Fibroblast of skin of scalp (primary cell): ENCODE measurements at regions not wholly inside any gene's neighbourhood (a gene's known extent, or its start where the extent isn't known, plus 50 kb on each side); places are given as distances from the start of the nearest gene placed in this dataset.
A peak's percentile ranks its signal among the peaks of the same experiment; 100 is the strongest.

Experiments used
- DNase-seq: peaks from one replicate; pipeline ENCODE4 v3.0.0-alpha.2; 2013

DNA sequence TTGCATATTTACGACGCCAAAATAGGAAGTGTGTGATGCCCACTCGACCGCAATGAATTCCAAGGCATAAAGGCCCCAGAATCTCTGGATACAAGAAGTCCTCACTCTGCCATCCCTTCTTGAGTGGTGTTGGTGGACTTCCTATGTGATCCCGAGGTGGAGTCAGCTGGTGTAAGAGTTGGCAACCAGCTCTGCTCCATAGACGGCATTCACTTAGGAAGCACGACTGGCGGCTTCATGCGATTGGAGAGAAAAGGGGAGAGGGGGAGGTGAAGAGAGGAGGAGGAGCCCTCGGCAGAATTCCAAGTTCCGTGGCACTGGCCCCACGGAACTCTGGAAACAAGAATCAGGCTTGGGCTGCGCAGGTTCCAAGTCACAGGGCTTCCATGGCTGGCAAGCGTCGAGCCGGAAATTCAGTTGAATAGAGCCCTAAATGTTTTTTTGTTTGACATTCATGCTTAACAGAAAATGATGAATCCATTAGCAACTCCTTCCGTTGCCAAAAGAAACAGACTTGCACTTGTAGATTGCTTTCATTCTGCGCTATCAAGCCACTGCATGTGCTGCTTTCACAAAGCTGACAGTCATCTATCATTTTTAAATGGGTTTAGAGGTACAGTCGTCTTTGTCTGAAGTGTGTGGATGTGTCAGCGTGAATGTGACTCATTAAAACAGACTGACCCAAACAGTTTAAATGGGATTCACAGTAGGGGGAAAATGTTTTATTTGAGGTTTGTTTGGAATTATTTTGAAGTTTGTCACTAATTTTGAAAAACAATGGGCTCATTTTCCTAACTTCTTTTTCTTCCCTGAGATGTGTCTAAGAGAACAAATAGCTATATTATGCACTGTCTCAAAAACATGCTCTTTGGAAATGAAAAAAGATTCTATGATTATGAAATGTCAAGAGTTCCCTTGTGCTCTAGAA lies 428.3 kb upstream of the ATP11B start:
- peak; percentile 62 for DNase-seq

DNA sequence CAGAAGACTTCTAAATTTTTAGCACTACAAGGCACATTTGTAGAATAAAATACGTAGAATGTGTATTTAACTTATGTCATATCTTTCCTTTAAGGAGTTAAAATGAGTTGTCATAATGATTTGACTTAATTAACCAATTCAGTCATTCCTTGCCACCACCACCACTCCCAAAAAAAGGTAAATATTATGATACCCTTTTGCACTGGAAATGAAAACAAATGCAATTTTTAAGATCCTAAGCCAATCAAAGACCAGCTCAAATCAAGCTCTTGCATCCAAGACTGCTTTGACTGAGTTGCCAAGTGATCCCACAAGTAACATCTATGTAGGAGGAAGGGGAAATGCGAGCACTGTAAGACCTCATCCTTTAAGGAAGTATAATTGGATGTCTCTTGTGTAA lies 426.6 kb upstream of the ATP11B start:
- no peak for DNase-seq

DNA sequence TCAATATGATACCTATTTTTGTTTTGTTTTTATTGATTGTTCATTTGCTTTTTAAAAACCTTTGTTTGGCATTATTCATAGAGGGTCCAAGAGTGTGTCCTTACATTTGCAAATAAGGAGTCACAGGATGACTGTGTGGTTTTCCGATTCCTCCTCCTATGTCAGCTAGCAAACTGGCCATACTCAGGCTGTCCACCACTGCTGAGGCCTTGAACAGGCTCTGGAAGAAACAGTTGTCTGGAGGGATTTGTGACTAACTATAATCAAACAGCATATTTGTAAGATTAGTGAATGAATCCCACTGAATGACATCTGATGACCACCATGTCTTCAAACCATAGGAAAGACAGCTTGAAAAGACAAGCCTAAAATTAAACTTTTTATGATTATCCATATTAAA lies 423.4 kb upstream of the ATP11B start:
- DNase-seq: no peak

DNA sequence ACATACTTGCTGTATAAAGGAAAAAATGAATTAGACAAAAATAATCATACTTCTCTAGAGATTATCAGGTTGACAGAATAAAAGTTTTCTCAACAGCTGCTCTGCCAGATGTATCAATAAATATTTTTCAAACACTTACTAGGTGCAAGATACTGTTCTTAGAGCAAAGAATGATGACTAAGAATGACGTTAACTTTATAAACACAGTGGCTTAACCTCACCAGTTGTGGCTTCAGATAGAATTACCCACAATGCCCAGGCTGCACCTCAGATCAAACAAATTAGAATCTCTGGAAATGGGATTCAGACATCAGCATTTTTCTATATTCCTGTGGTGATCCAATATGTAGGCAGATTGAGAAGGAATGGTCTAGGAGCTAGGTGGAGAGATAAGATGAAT lies 422.4 kb upstream of the ATP11B start:
- DNase-seq: no peak

DNA sequence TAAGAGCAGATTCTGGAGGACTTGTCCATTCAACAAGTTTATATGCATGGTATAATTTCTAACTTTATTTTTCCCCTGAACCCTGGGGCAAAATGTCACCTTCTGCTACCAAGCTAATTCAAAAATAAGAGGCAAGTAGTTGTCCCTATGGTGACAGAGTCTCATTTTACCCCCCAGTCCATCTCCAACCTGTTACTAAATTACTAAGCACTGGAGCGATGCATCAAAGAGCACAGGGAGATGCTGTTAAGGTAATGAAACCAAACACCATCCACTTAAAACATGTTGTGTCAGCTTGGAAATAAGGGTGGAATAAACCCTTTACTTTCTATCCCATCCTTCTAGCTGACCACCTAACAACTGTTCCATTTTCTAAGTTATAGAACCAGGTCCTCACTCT lies 417.4 kb upstream of the ATP11B start:
- DNase-seq: no peak

DNA sequence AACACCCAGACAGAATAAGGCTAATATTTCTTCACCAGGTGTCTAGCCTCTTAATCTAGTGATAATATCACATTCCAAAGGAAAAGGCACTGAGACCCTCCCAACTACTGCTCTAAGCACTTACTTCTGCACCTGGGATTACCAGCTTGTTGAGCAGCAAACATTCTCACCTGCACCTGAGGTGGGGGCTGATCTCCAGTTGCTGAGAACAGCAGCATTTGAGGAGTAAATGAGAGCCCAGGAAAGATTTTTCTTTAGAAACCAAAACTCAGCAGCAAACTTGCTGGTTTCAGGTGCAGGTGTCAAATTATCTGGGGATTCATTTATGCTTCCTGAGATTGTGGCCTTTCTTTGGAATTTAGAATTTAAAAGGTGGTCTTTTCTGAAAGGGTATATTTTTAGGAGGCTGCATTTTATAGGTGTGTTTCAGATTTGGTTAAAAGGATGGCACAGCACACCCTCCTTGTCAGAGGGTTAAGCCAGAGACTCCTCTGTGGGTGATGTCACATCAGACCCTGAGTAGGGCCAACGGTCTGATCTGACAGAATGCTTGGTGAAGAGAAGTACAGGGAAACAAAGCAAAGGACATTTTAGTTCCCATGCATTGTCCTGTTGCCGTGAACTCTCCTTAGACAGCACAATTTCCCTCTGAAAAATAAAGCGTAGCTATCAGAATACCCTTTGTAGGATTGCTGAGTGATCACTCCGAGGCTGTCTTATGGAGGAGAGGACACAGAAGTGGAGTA lies 411.0 kb upstream of the ATP11B start:
- DNase-seq: no peak

DNA sequence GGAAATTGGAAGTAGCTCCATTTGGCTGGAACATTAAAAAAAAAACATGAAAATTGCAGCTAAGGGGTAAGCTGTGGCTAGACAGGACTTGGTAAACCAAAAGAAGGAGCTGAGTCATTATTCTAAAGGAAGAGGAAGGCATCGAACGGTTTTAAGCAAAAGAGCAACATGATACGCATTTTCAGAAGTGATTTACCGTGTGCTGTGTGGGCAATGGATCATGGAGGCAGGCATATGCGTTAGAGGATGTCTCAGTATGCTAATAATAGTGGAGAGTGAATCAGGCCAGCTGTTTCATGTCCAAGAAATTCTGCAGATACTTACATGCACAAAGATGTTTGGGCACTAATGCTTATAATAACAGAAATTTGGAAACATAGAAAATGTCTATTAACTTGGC lies 409.1 kb upstream of the ATP11B start:
- DNase-seq: peak; percentile 12

DNA sequence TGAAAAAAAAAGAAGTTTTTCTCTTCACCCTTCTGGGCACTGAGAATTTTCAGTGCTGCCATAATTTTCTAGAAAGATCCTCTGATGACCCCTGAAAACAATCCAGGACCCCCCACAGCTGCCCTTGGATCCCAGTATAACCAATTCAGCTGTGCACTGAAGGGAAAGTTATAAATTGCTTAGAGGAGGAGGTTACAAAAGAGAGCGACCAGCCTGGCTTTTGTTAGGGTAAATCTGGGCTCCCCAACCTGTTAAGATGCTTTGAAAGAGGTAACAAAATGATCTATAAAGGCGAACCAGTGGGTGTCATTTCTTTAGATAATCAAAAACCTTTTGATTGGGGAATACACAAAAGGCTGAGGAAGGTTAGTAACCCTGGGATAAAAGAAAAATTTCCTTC lies 407.9 kb upstream of the ATP11B start:
- DNase-seq: no peak

DNA sequence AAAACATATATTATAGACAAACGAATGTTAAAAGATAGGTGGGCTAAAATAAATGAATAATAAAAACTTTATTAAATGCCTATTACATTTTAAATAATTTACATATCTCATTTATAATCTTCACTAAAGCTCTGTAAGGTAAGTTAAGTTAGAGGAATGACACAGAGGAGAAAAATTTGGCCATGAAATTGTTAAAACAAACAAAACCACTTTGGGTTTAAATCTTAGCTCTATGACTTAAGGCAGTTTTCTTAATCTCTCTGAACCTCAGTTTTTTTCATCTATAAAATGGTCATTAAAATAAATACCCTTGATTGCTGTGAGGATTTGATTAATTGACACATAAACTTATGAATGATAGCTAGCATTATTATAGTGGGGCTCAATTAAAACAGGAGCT lies 404.8 kb upstream of the ATP11B start:
- no peak for DNase-seq

DNA sequence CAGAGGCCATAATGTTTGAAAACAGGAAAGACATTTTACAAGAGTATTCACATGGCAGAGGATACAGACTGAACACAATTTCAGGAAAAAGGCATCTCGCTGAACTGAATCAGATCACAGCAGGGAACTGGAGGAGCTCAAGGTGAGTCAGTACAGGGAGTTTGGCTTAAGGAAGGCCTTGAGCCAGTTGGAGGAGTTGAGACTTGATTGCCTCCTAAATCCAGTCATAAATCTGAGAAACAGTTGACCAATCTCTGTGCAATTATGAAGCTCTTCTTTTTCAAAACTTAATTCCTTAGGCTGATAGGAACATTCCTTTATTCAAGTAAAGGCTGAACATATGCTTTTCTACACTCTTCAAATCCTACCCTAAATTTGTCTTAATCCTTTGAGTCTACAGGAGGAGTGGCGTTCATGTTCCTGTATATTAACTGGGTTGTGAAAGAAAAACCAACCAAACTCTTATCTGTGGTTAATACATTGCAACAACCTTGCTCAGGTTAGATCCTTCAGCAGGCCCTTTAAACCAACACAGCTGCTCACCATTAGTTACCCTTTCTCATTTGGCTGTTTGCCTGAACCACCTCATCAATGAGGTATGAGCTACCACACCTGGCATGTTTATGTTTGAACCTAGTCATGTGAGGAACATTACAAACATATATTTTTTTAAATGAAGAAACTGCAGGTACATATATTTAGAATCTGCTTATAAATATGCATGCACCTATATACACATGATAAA lies 404.1 kb upstream of the ATP11B start:
- DNase-seq: no peak

DNA sequence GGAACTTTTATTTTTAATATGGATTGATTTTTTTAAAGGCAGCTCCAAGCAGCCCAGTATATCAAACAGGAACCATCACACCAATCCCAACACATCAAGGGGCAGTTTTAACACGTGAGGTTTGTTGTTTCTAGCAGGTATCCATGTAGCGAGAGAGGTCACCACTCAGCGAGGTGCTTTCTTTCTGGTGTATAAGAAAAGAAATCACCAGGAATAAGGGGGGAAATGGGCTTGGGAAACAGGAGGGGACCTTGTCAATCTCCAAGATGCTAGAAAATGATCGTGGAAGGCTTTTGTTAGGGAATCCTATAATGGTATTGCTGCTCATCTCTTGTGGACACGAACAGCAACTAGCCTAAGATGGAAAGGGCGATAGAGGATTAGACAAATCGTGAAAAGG lies 402.9 kb upstream of the ATP11B start:
- no peak for DNase-seq

DNA sequence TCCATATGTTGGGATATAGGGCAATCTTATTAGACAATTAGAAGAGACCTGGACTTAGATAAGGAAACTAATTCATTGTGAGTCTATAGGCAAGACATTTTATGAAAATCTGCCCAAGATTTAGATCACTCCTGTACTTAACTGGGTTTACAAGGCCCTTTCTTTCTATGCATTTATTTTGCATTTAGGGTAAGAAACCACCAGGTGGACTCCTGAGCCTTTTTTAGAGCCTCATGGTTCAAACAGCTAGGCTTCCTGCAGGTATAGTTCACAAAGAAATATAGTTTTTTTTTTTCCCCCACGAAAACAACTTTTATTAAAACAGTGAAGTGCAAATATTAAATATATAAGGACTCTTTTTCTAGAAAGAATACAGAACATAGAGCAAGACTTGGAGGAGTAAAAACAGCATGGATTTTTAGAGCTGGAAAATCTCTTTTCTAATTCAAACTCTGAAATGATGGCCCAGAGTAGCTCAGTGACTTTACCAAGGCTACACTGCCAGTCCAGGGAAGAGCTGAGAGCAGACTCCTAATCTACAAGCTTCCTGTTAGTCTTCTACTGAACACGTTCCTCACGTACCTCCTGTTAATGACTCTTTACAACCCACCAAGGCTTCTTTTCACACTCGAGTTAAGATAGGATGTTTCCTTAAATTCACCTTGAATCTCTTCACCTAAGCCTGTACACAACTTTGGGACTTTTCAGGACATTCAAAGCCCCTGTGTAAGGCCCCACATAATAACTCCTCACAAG lies 400.9 kb upstream of the ATP11B start:
- no peak for DNase-seq

DNA sequence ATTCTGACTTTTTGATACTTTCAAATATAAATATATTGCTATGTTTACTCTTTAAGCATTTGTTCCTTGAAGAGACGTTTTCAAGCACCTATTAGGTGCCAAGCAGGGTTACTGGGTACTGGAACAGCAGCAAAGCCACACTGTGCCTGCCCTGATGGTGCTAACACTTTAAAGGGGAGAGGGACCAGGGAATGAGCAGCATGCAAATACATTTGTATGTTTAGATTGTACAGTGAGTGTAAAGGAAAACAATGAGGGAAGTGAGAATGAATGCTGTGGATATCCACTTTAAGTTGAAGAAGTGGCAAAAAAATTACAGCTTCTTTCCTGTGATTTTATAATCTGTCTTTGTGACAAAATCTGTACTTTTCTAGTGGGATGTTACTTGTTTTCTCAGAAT lies 400.2 kb upstream of the ATP11B start:
- DNase-seq: no peak

DNA sequence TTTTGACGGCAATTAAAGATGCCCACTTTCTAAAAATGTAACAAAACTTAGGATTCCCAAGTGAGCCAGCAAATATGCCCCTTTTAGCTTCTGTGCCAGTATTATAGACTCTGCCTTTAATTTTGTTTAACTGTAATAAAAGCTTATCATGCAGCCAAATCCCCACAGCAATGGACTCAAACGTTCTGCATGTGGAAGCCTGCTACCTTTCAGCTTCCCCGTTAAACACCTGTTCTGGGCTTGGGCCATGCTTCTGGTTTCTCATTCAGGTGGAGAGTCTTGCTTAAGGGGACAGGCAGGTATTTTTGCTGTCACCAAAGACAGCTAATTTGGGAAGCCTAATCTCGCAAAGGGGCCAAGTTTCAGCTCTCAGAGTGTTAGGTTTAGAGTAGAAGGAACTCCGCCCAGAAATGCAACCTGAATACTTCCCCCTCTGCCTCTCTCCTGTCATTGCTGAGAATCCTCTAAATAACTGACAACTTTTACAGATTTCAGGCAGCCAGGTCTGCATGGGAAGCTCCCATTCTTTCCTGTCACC lies 399.4 kb upstream of the ATP11B start:
- no peak for DNase-seq

DNA sequence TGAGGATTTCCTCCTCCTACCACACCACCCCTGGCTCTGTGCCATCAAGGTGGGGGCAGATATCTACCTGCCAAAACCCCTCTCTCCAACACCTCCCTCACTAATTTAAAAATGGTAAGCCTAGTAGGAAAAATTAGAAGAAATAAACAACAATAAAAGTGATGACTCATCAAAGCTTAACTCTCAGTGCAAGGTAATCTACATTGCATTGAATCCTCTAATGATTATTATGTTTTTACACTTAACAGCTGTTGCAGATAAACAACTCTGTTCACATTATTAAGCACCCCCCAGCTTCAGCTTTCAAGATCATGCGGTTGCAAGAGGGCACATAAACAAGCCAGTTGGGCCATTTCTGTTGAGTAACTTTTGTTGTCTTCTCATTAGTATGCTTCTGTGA lies 396.1 kb upstream of the ATP11B start:
- no peak for DNase-seq

DNA sequence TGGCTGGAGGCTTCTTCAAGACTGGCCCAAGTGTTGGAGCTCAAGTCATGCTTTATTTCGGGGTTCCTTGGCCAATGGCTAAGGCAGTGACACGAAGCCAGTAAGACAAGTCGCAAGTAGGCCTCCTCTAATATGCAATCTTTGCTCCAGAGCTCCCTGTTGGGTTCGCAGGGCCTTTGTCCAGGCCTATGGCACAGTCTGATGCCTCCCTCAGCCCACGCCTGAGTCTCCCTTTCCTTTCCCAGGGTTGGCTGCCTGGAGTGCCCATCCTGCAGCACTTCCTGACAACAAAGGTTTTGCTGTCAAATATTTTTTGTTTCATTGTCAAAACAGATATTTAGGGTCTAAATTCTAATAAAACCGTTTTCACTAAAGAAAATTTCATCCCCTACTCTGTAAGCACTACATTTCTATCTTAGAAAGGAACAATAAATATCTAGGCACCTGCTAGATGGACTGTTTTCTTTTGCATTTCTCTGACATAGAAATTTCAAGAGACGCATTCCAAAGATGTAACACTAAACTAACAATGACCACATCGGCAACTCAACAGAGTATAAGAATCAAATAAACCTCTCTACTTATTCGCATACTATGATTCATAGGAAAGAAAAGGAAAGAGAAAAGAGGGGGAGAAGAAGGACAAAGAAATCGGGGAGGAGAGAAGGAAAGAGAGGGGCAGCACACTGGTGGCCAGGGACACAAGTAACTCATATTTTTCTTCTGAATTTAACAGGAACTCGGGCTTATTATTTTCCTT lies 393.1 kb upstream of the ATP11B start:
- DNase-seq: no peak

DNA sequence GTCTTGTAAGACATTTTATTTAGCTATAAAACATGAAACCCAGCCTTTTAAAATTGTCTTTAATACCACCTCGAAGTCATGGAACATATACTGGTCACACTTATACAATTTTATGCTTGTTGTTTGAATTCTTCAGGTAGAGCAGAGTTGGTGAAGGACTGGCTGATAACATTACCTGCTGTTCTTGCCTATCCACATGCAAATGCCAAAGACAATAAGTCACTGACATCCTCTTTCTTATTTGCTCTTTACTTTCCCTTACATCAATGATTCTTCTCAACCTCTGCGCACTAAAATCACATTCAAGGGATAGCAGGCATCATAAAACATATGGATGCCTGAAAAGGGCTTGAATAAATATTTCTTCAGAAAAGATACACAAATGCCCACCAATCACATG lies 392.5 kb upstream of the ATP11B start:
- DNase-seq: no peak

DNA sequence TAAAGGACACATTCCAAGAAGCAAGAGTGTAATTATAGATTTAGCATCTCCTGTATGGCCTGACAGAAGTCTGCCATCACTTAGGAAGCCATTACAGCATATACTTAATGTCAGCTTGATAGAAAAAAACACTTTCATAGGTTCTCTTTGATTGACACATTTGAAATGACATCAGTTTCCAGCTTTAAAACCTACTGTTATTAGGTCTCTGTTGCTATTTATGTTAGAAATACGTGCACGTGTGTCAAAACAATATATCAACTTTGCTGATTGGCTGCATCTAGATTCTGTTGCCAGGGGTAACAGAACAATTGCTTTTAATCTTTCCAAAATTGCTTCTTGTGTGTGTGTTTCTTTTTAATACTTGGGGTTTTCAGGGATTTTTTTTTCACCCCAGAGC lies 389.3 kb upstream of the ATP11B start:
- no peak for DNase-seq

DNA sequence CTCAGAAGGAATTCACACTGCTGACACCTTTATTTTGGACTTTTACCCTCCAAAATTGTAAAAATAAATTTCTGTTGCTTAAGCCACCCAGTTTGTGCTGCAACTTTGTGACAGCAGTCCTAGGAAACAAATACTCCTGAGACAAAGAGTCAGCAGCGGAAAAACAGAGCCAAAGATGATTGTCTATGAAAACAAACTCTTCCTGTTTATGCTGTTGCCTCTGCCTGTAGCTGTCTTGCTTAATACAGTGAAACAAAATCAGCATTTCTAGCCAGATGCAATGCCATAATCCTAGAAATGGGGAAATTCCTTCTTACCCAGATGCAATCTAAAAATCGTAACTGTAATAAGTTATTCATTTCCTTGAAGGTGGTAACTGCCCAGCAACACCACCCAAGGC lies 387.5 kb upstream of the ATP11B start:
- no peak for DNase-seq

DNA sequence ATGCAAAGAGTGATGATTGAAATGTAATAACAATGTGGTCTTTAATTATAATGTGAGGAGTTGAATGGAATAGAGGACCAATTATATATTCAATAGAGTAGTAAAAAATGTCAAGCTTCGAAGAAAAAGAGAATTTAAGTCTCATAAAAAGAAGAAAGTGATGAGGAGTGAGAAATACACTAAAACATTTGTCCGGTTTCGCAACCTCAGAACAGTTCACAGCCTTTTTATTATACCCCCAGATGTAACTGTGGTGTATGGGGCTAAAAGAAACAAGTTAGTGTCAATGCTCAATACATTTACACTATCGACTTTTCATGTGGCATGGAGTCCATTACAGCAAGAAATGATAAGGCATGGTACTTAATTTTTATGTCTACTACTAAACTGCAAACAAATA lies 386.5 kb upstream of the ATP11B start:
- DNase-seq: no peak

DNA sequence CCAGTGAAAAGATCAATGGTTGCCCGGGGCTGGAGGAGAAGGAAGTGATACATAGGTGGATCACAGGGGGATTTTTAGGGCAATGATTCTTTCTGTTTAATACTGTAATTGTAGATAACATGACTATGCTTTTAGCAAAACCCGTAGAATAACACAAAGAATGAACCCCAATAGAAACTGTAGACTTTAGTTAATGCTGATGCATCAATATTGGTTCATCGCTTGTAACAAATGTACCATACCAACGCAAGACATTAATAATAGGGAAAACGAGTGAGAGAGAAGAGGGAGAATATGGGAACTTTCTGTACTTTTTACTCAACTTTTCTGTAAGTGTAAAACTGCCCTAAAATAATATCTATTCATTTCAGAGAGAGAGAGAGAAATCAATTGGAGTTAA lies 383.3 kb upstream of the ATP11B start:
- no peak for DNase-seq

DNA sequence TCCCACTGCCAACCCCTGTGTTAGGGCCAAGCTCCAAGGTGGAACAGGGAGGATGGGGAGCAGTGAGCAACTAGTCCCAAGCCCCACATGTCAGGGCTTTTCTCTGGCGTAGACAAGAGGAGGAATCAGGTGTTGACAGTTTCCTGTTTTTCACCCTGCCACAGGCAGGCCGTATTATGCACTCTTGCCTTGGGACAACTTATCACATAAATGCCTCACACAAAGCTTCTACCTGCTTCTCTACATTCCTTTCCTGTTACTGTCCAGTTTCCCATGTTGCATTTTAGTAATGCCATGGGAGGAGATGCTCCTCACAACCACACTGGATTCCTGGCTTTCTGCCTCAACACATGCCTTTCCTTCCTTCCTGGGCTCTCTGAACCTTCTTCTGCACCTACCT lies 381.2 kb upstream of the ATP11B start:
- DNase-seq: no peak
